ENCODE measurements at regions not wholly inside any gene's neighbourhood (a gene's known extent, or its start where the extent isn't known, plus 50 kb on each side); places are given as distances from the start of the nearest gene placed in this dataset.

DNA sequence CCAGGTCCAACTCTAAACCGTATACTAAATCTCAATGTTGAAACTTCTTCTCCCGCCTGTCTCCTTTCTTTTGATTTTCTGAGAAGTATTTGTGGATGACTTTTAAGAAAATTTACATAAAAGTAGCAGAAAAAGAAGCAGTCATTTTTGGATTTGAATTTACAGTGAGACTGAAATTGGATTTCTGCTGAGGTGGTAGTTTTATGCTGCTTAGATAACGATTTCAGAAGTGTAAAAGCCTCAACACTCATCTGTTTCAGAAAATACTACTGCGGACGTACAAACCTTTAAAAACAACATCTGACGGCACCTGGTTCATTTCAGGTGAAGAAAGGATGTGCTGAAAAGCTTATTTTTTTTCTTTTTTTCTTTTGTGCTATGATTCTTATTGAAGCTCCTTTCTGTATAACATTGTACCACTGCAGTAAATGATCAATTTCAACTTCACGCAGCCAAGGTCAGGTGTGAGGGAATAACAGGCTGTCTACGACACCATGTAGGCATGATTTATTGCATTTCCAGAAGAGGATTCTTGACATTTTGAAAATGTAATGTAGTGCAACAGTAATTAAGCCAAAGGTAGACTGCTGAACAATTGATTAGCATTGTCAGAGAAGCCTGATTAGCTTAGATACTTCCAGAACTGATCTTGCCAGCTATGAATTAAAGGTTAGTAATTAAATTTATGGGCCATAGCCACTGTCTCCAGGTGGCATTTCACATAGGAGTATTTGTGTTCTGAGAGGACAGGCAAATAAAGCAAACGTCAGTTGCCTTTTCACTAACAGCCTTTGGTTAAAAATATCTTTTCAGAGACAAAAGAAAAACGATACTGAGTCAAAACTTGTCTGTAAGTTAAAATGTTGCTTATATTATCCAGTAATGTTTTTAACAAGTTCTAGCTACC is 134.6 kb upstream of the KBTBD8 start:
- Mint-ChIP-seq H3K4me3 (ENCODE audit: unreplicated experiment) (no peak overlapping the region), H3K4me1 (ENCODE audit: unreplicated experiment) (no peaks in the 10 kb centered on the region), H3K27ac (ENCODE audit: unreplicated experiment) (no peak overlapping the region), H3K36me3 (ENCODE audit: low read depth, unreplicated experiment) (no peaks in the 10 kb centered on the region), H3K27me3 (ENCODE audit: unreplicated experiment) (peaks cover 2% of the 10 kb centered on the region), H3K9me3 (ENCODE audit: unreplicated experiment) (no peaks in the 10 kb centered on the region)
- TF ChIP-seq, protein P1, sequence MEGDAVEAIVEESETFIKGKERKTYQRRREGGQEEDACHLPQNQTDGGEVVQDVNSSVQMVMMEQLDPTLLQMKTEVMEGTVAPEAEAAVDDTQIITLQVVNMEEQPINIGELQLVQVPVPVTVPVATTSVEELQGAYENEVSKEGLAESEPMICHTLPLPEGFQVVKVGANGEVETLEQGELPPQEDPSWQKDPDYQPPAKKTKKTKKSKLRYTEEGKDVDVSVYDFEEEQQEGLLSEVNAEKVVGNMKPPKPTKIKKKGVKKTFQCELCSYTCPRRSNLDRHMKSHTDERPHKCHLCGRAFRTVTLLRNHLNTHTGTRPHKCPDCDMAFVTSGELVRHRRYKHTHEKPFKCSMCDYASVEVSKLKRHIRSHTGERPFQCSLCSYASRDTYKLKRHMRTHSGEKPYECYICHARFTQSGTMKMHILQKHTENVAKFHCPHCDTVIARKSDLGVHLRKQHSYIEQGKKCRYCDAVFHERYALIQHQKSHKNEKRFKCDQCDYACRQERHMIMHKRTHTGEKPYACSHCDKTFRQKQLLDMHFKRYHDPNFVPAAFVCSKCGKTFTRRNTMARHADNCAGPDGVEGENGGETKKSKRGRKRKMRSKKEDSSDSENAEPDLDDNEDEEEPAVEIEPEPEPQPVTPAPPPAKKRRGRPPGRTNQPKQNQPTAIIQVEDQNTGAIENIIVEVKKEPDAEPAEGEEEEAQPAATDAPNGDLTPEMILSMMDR (IDR thresholded peaks at IDR 0.05; ENCODE audit: unreplicated experiment): no peak
- DNase-seq (ENCODE audit: low spot score): no peak

DNA sequence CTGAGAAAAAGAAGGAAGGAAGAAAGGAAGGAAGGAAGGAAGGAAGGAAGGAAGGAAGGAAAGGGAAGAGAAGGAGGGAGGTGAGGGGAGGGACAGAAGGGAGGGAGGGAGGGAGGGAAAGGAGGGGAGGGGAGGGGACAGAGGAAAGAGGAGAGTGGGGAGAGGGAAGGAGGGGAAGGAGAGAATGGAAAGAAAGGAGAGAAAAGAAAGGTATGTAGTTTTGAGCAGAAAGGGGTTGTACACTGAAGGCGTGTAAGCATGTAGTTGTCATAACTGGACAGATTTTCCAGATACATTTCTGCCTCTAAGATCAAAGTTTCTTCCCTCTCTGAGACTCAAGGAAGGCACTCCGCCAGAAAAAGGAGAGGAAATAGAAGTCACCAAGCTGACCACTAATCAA is 113.4 kb upstream of the KBTBD8 start:
- Mint-ChIP-seq H3K27me3 (ENCODE audit: unreplicated experiment) (no peaks in the 10 kb centered on the region), H3K36me3 (ENCODE audit: low read depth, unreplicated experiment) (no peaks in the 10 kb centered on the region), H3K27ac (ENCODE audit: unreplicated experiment) (no peak overlapping the region), H3K4me1 (ENCODE audit: unreplicated experiment) (no peaks in the 10 kb centered on the region), H3K9me3 (ENCODE audit: unreplicated experiment) (no peaks in the 10 kb centered on the region), H3K4me3 (ENCODE audit: unreplicated experiment) (no peak overlapping the region)
- DNase-seq (ENCODE audit: low spot score): no peak
- TF ChIP-seq, protein P1 (IDR thresholded peaks at IDR 0.05; ENCODE audit: unreplicated experiment): no peak

DNA sequence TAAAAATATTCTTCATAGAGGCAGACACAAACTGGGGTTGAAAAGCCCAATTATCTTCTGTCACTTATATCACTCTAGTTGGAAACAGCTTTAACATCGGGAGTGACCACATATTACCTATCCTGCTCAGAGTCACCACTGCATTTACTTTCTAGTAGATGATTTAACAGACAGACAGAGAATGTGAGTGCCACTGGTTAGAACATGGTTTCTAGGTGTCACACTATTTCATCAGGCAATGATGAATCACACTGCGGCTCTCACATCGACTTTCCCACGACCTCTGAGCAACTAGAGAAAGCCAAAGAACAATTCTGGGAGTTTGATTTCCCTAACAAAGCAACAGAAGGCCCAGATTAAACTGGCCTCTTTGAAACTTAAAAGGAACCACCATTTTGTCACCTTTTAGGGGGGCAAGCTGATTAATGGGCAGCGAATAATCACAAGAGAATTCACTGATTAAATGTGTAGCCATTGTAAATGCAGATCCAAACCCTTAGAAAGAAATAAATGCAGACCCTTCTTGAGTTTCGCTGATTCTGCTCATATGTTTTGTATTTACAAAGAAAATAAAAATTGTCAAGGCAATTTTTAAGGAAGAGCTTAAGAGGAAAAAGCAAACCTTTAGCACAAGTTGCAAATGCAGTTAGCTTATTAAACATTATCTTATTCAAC is 112.6 kb upstream of the KBTBD8 start:
- no peak for DNase-seq (ENCODE audit: low spot score)
- TF ChIP-seq, protein P1 (IDR thresholded peaks at IDR 0.05; ENCODE audit: unreplicated experiment): no peak
- Mint-ChIP-seq H3K4me3 (ENCODE audit: unreplicated experiment) (no peak overlapping the region), H3K4me1 (ENCODE audit: unreplicated experiment) (no peaks in the 10 kb centered on the region), H3K36me3 (ENCODE audit: low read depth, unreplicated experiment) (no peaks in the 10 kb centered on the region), H3K9me3 (ENCODE audit: unreplicated experiment) (no peaks in the 10 kb centered on the region), H3K27me3 (ENCODE audit: unreplicated experiment) (no peaks in the 10 kb centered on the region), H3K27ac (ENCODE audit: unreplicated experiment) (no peak overlapping the region)

DNA sequence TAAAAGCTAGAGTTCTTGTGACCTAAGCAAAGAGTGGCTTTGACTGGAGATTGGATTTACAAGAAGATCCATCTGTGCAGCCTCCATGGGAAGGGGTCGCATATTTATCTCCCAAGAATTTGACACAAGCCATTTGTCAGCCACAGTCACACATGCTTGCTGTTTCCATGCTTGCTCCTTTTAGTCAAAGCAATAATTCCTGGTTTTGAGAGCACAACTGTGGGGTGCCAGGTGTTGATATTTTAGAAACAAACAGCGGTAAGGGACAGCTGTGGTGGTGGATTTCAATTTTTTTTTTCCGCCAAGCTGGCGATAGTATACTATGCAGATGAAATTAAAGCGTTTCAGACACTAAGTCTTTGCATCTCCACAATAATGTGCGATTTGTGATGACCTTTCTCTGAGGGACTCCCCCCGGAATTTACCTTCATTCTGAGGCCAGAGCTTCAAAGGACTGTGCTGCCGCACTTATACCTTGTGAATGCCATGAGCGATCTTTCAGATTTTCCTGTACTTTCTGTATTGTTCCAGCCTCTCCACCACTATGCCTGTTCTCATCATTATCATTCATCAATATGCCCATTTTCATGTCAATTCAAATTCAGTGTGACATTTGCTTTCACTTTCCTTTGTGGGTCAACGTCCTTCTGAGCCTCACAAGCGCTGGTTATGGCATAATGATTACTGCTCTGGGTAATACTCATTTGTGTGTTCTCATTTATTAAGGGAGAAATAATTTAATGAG is 108.2 kb upstream of the KBTBD8 start:
- TF ChIP-seq, protein P1 (IDR thresholded peaks at IDR 0.05; ENCODE audit: unreplicated experiment): no peak
- H3K36me3 Mint-ChIP-seq (ENCODE audit: low read depth, unreplicated experiment): no peaks in the 10 kb centered on the region
- no peak overlapping the region for H3K27ac Mint-ChIP-seq (ENCODE audit: unreplicated experiment)
- no peaks in the 10 kb centered on the region for H3K4me1 Mint-ChIP-seq (ENCODE audit: unreplicated experiment)
- no peaks in the 10 kb centered on the region for H3K9me3 Mint-ChIP-seq (ENCODE audit: unreplicated experiment)
- H3K27me3 Mint-ChIP-seq (ENCODE audit: unreplicated experiment): no peaks in the 10 kb centered on the region
- no peak for DNase-seq (ENCODE audit: low spot score)
- no peak overlapping the region for H3K4me3 Mint-ChIP-seq (ENCODE audit: unreplicated experiment)

Data from endothelial cell (in vitro differentiated cells).